T-helper 9 cell (primary cell): ENCODE measurements at regions not wholly inside any gene's neighbourhood (a gene's known extent, or its start where the extent isn't known, plus 50 kb on each side); places are given as distances from the start of the nearest gene placed in this dataset.

Experiments used
- DNase-seq: peaks from one replicate; pipeline ENCODE4 v3.0.0-alpha.2; 2020

- DNase-seq: no peak
These were observed 127.4 kb upstream of the INHBA start for GRCh38 chr7:41830271-41830670.

GRCh38 chr7:41828911-41829310, 126.0 kb upstream of the INHBA start:
- no peak for DNase-seq

GRCh38 chr7:41826641-41827040, 123.8 kb upstream of the INHBA start:
- no peak for DNase-seq

GRCh38 chr7:41825927-41826480, 123.1 kb upstream of the INHBA start:
- DNase-seq: no peak

- DNase-seq: no peak
These were observed 121.4 kb upstream of the INHBA start for GRCh38 chr7:41824284-41824683.

GRCh38 chr7:41822259-41822817, 119.4 kb upstream of the INHBA start:
- no peak for DNase-seq

GRCh38 chr7:41821521-41822213, 118.8 kb upstream of the INHBA start:
- DNase-seq: no peak

- DNase-seq: no peak
These were observed 117.3 kb upstream of the INHBA start for GRCh38 chr7:41820111-41820671.

- DNase-seq: no peak
These were observed 116.8 kb upstream of the INHBA start for GRCh38 chr7:41819645-41820044.

- no peak for DNase-seq
These were observed 116.0 kb upstream of the INHBA start for GRCh38 chr7:41818765-41819398.

- DNase-seq: no peak
These were observed 114.5 kb upstream of the INHBA start for GRCh38 chr7:41817386-41817785.

GRCh38 chr7:41816111-41816510, 113.2 kb upstream of the INHBA start:
- DNase-seq: no peak

GRCh38 chr7:41814888-41815287, 112.0 kb upstream of the INHBA start:
- no peak for DNase-seq

GRCh38 chr7:41813286-41813685, 110.4 kb upstream of the INHBA start:
- DNase-seq: no peak

- DNase-seq: no peak
These were observed 109.1 kb upstream of the INHBA start for GRCh38 chr7:41811941-41812340.

GRCh38 chr7:41809940-41810576, 107.2 kb upstream of the INHBA start:
- DNase-seq: no peak

GRCh38 chr7:41809529-41809939, 106.6 kb upstream of the INHBA start:
- no peak for DNase-seq

GRCh38 chr7:41809116-41809515, 106.2 kb upstream of the INHBA start:
- DNase-seq: no peak

GRCh38 chr7:41808541-41808940, 105.7 kb upstream of the INHBA start:
- DNase-seq: no peak

- DNase-seq: no peak
These were observed 100.7 kb upstream of the INHBA start for GRCh38 chr7:41803569-41803968.

- DNase-seq: no peak
These were observed 93.4 kb upstream of the INHBA start for GRCh38 chr7:41796331-41796730.

- DNase-seq: no peak
These were observed 92.5 kb upstream of the INHBA start for GRCh38 chr7:41795276-41795833.

GRCh38 chr7:41793556-41793955, 90.7 kb upstream of the INHBA start:
- DNase-seq: no peak
